ENCODE measurements at regions not wholly inside any gene's neighbourhood (a gene's known extent, or its start where the extent isn't known, plus 50 kb on each side); places are given as distances from the start of the nearest gene placed in this dataset.
"Not testable (repeated sequence)": the region's sequence is repeated elsewhere in the genome, so short reads cannot be mapped to it uniquely, and the experiment has no call there.

DNA sequence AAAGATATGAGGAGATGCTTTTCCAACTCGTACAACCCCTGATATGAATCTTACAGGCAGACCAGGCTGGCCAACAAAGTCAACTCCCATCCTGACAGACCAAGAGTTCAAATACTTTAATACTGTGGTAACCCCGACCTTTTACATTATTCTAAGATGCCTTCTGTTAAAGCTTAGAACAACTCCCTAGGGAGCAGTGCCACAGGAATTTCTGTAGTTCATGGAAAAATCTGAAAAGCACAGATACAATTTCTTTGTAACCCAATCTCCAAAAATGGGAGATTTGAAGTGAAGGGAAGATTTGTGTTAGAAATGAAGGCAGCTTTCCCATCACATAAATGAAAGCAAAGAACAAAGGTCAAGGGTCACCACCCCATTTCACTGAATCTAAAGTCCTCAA is 151.3 kb upstream of the BEND6 start:
- peak; percentile 27 for DNase-seq

DNA sequence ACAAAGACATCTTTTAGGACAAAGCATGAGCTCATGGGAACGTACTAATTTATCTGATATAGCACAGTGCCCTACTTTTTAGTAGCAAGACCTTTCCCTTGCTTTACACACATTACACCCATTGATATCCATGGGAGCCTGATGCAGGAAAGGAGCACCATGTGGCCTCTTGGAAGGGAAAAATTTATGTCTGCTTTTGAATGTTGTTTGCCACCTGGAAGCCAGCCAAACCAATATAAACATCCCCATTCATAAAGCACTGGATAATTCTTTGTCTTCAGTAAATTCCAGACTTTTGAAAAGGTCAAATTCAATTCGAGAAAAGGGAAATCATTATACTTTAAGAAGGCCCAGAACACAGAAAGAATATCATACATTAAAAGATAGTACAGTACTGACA is 152.3 kb upstream of the BEND6 start:
- DNase-seq = peak; percentile 53

- DNase-seq = no peak
These were observed 154.9 kb upstream of the BEND6 start for GRCh38 chr6:56799989-56800388.

- no peak for DNase-seq
These were observed 155.5 kb upstream of the DST start for GRCh38 chr6:56798163-56798562.

- DNase-seq = no peak
These were observed 153.5 kb upstream of the DST start for GRCh38 chr6:56796196-56796532.

GRCh38 chr6:56795466-56796195 is 152.9 kb upstream of the DST start:
- DNase-seq = no peak

- no peak for DNase-seq
These were observed 151.7 kb upstream of the DST start for GRCh38 chr6:56794421-56794820.

- DNase-seq = no peak
These were observed 151.2 kb upstream of the DST start for GRCh38 chr6:56793938-56794337.

DNA sequence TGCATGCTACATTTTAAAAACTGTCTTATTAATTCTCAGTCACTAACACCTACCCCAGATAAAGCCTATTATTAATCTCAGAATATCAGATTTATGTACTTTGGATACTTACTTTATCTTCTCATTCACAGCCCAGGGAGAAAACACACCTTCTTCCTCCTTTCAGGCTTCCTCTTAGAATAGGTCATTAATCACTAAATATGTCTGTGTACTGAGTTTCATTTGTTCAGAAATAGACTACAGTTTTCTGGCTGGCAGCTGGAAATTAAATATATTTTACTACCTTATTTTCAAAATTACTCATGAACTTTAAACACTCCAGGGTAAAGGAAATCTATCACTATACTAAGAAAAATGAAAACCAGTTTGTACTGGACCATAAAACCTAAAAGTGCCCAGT is 147.7 kb upstream of the DST start:
- no peak for DNase-seq

- DNase-seq = no peak
These were observed 147.2 kb upstream of the DST start for GRCh38 chr6:56789879-56790278.

- DNase-seq = no peak
These were observed 146.7 kb upstream of the DST start for GRCh38 chr6:56789342-56789741.

- DNase-seq = no peak
These were observed 144.5 kb upstream of the DST start for GRCh38 chr6:56787209-56787608.

DNA sequence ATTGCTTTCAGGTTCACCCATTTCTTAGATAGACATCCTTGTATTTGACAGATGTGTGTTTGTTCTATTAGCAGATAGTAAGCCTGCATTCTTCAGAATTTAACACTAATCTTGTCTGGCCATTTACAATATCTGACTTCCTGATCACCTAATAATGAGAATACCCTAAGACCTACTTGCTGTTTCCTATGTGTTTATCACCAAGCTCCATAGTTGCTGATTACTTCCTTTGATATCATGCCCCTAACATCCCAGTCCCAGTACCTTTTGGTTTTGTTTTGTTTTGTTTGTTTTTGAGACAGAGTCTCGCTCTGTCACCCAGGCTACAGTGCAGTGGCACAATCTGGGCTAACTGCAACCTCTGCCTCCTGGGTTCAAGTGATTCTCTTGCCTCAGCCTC is 143.6 kb upstream of the DST start:
- no peak for DNase-seq

DNA sequence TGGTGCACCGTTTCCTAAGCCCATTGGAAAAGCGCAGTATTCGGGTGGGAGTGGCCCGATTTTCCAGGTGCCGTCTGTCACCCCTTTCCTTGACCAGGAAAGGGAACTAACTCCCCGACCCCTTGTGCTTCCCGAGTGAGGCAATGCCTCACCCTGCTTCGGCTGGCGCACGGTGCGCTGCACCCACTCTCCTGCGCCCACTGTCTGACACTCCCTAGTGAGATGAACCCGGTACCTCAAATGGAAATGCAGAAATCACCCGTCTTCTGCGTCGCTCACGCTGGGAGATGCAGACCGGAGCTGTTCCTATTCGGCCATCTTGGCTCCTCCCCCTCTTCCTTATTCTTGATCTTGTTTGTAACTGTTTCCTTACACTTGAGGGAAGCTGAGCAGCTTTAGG is 142.8 kb upstream of the DST start:
- not testable (repeated sequence) for DNase-seq

DNA sequence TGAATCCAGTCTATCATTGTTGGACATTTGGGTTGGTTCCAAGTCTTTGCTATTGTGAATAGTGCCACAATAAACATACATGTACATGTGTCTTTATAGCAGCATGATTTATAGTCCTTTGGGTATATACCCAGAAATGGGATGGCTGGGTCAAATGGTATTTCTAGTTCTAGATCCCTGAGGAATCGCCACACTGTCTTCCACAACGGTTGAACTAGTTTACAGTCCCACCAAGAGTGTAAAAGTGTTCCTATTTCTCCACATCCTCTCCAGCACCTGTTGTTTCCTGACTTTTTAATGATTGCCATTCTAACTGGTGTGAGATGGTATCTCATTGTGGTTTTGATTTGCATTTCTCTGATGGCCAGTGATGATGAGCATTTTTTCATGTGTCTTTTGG is 137.4 kb upstream of the DST start:
- not testable (repeated sequence) for DNase-seq

DNA sequence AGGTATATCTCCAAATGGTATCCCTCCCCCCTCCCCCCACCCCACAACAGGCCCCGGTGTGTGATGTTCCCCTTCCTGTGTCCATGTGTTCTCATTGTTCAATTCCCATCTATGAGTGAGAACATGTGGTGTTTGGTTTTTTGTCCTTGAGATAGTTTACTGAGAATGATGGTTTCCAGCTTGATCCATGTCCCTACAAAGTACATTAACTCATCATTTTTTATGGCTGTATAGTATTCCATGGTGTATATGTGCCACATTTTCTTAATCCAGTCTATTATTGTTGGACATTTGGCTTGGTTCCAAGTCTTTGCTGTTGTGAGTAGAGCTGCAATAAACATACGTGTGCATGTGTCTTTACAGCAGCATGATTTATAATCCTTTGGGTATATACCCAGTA is 135.8 kb upstream of the DST start:
- DNase-seq = not testable (repeated sequence)

GRCh38 chr6:56775498-56776166 is 132.9 kb upstream of the DST start:
- no peak for DNase-seq

- no peak for DNase-seq
These were observed 130.1 kb upstream of the DST start for GRCh38 chr6:56772737-56773184.

- DNase-seq = no peak
These were observed 129.4 kb upstream of the DST start for GRCh38 chr6:56771929-56772607.

- no peak for DNase-seq
These were observed 128.5 kb upstream of the DST start for GRCh38 chr6:56771189-56771588.

GRCh38 chr6:56770011-56770520 is 127.4 kb upstream of the DST start:
- no peak for DNase-seq

DNA sequence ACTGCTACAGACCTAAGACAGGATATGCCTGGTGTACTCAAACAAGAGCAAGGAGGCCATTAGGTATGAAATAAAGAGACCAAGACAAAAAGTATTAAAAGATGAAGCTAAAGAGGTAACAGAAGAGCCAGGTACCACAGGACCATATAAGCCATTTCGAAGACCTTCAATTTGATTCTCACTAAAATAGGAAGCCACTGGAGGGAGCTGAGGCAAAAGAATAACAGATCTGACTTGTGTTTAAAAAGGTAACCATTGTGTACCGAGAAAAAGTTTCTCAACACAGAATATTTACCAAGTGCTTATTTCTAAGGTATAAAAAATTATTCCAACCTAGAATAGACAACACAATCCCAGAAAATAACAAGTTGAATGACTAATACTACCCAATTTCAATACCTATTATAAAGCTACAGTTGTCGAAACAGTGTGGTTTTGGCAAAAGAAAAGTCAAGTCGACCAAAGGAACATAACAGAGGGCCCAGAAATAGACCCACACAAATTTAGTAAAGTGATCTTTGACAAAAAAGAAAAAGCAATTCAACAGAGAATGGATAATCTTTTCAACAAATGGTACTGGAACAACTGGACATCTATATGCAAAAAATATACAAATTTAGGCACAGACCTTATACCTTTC is 125.3 kb upstream of the DST start:
- DNase-seq = no peak

GRCh38 chr6:56767435-56767834 is 124.7 kb upstream of the DST start:
- DNase-seq = no peak
